Endothelial cell of umbilical vein (primary cell): ENCODE measurements at regions not wholly inside any gene's neighbourhood (a gene's known extent, or its start where the extent isn't known, plus 50 kb on each side); places are given as distances from the start of the nearest gene placed in this dataset.

ENCODE experiments used
- BruUV-seq: library from RNA; stranded (reverse); fragments of 400-500 nt; replicated peaks from 2 replicates; lab custom pipeline; 2021; lab: Mats Ljungman, UMichigan
- CTCF ChIA-PET: fragments of 300-600, 350-600 bp; sonication (Branson Sonifier 250); formaldehyde crosslinking; loops from one replicate; lab custom pipeline; 2021; ENCODE audit warnings: antibody characterized with exemption, inconsistent platforms; lab: Charles Lee
- POLR2A ChIA-PET: fragments of 300-600, 350-600 bp; sonication (Branson Sonifier 250); formaldehyde crosslinking; loops from one replicate; lab custom pipeline; 2021; ENCODE audit warnings: antibody characterized with exemption, inconsistent platforms; lab: Charles Lee
- DNase-seq: peaks from one replicate; pipeline ENCODE4 v3.0.0-alpha.2; 2011; ENCODE audit warnings: low read depth, low spot score
- FAIRE-seq: peaks from 2 replicates; lab custom pipeline; 2011; peaks lifted over from hg19 to GRCh38; lab: Jason Lieb, UNC
- H2AFZ ChIP-seq: 2 replicates; pipeline ENCODE4 v1.6.0; 2012; ENCODE audit warnings: low read depth, low read length, control low read depth, inconsistent platforms
- H3K27ac ChIP-seq: 2 replicates; pipeline ENCODE4 v1.5.1; 2011; ENCODE audit warnings: low read depth, mild to moderate bottlenecking, control low read depth, low read length, moderate library complexity; ENCODE audit not compliant: insufficient read depth
- H3K27me3 ChIP-seq, 2 experiments: 2 replicates each; pipeline versions ENCODE4 v1.6.0 to v1.6.1; 2011; ENCODE audit warnings: low read length in 2 of 2, mixed read lengths in 1 of 2; ENCODE audit not compliant: control insufficient read depth in 2 of 2, insufficient read depth in 2 of 2
- H3K36me3 ChIP-seq, 2 experiments: 2 replicates in 1 of 2; 3 replicates in 1 of 2; pipeline ENCODE4 v1.5.1; 2011; ENCODE audit warnings: low read length in 2 of 2, mild to moderate bottlenecking in 1 of 2, moderate library complexity in 1 of 2; ENCODE audit not compliant: control insufficient read depth in 2 of 2, insufficient read depth in 2 of 2; ENCODE audit errors: extremely low read depth in 1 of 2
- H3K4me1 ChIP-seq: 3 replicates; pipeline ENCODE4 v1.5.1; 2011; ENCODE audit warnings: mild to moderate bottlenecking, low read length; ENCODE audit not compliant: control insufficient read depth, insufficient read depth; ENCODE audit errors: extremely low read depth
- H3K4me2 ChIP-seq: 2 replicates; pipeline ENCODE4 v1.6.1; 2011; ENCODE audit warnings: low read length, control low read depth, mixed read lengths; ENCODE audit not compliant: insufficient read depth
- H3K4me3 ChIP-seq, 3 experiments: fragments of 200-600 bp in 1 of 3; sonication (generic), shearing (Covaris generic) in 1 of 3; replicated peaks in 1 of 3; 2 replicates each; pipeline ENCODE4 v1.5.1; 2011 to 2016; ENCODE audit warnings: control low read depth in 3 of 3, low read length in 3 of 3, mild to moderate bottlenecking in 2 of 3, inconsistent platforms in 1 of 3, low read depth in 1 of 3, moderate library complexity in 1 of 3; ENCODE audit not compliant: insufficient read depth in 1 of 3
- H3K79me2 ChIP-seq: 2 replicates; pipeline ENCODE4 v1.6.0; 2012; ENCODE audit warnings: low read length, inconsistent platforms; ENCODE audit not compliant: control insufficient read depth, insufficient read depth
- H3K9ac ChIP-seq: replicated peaks from 2 replicates; pipeline ENCODE3; 2011; ENCODE audit warnings: low read length, control low read depth; ENCODE audit not compliant: insufficient read depth; ENCODE audit errors: extremely low read depth
- H3K9me1 ChIP-seq: replicated peaks from 3 replicates; pipeline ENCODE4 v1.6.0; 2011; ENCODE audit warnings: mild to moderate bottlenecking, low read length; ENCODE audit not compliant: control insufficient read depth, insufficient read depth; ENCODE audit errors: extremely low read depth
- H3K9me3 ChIP-seq: replicated peaks from 2 replicates; pipeline ENCODE4 v1.5.1; 2012; ENCODE audit warnings: low read length, inconsistent platforms; ENCODE audit not compliant: control insufficient read depth, insufficient read depth
- H4K20me1 ChIP-seq: replicated peaks from 2 replicates; pipeline ENCODE3; 2011; ENCODE audit warnings: mild to moderate bottlenecking, low read length; ENCODE audit not compliant: control insufficient read depth, insufficient read depth; ENCODE audit errors: extremely low read depth
- CTCF ChIP-seq, 2 donors: IDR thresholded peaks; 1 replicate in 1 of 2; 2 replicates in 1 of 2; pipeline ENCODE4 v1.5.1; 2011; ENCODE audit warnings: low read length in 2 of 2, mild to moderate bottlenecking in 2 of 2, moderate library complexity in 2 of 2, control low read depth in 1 of 2, inconsistent platforms in 1 of 2, low read depth in 1 of 2; ENCODE audit not compliant: insufficient read depth in 1 of 2; ENCODE audit errors: extremely low read depth in 1 of 2
- EZH2 ChIP-seq: IDR thresholded peaks from 2 replicates; pipeline ENCODE4 v1.6.1; 2012; ENCODE audit warnings: borderline replicate concordance, low read depth, mild to moderate bottlenecking, moderate library complexity, low read length, inconsistent platforms; ENCODE audit not compliant: severe bottlenecking
- FOS ChIP-seq: IDR thresholded peaks from 2 replicates; pipeline ENCODE4 v1.6.1; 2011; ENCODE audit warnings: mild to moderate bottlenecking, low read length, moderate library complexity, borderline replicate concordance; ENCODE audit not compliant: insufficient read depth
- GATA2 ChIP-seq: IDR thresholded peaks from 2 replicates; pipeline ENCODE4 v1.7.0; 2011; ENCODE audit warnings: low read depth, mild to moderate bottlenecking, moderate library complexity, mixed read lengths, low read length; ENCODE audit not compliant: insufficient read length, insufficient read depth
- JUN ChIP-seq: IDR thresholded peaks from 2 replicates; pipeline ENCODE4 v1.6.1; 2011; ENCODE audit warnings: borderline replicate concordance, low read depth; ENCODE audit not compliant: insufficient read length, insufficient read depth
- MAX ChIP-seq: IDR thresholded peaks from 2 replicates; pipeline ENCODE4 v1.6.1; 2011; ENCODE audit not compliant: insufficient read depth, insufficient read length
- MYC ChIP-seq: IDR thresholded peaks from one replicate; pipeline ENCODE4 v1.6.1; 2011; ENCODE audit warnings: mild to moderate bottlenecking, low read depth, low read length
- POLR2A ChIP-seq: IDR thresholded peaks from 2 replicates; pipeline ENCODE4 v1.6.1; 2012; ENCODE audit warnings: low read depth, mild to moderate bottlenecking, control low read depth, low read length
- POLR2AphosphoS5 ChIP-seq: IDR thresholded peaks from 2 replicates; pipeline ENCODE4 v1.6.1; 2012; ENCODE audit warnings: low read depth, mild to moderate bottlenecking, control low read depth, low read length, moderate library complexity; ENCODE audit not compliant: insufficient read depth
- dilution Hi-C: fragments of 300-500 bp; cut with MboI; formaldehyde crosslinking; loops from one replicate; pipeline ENCODE4 v1.15.0; 2019; ENCODE audit warnings: low sequenced_read_pairs; ENCODE audit not compliant: extremely low pct_ligation_motif_present
- intact Hi-C: fragments of 100-400 bp; cut with micrococcal nuclease; formaldehyde crosslinking; loops from one replicate; pipeline ENCODE4 v1.10.0; 2022

- no peaks in the 10 kb centered on the region for H3K9me1 ChIP-seq
- ChIA-PET POLR2A (no interaction called here), CTCF (no interaction called here)
- H3K9me3 ChIP-seq = no peaks in the 10 kb centered on the region
- no peaks in the 10 kb centered on the region for H3K79me2 ChIP-seq
- no peak overlapping the region for H3K9ac ChIP-seq
- H3K27ac ChIP-seq = no peak overlapping the region
- no peaks in the 10 kb centered on the region for H4K20me1 ChIP-seq
- H3K36me3 ChIP-seq = no peaks in the 10 kb centered on the region
- BruUV-seq = no TSS peak
- no peak overlapping the region for H3K4me3 ChIP-seq
- DNase-seq (no peak), FAIRE-seq (no peak)
- dilution Hi-C loops = no loop called here
- TF ChIP-seq CTCF (IDR thresholded peaks at IDR 0.05; ENCODE audit: extremely low read depth in 1 of 2, insufficient read depth in 1 of 2, low read depth in 1 of 2, low read length in 2 of 2) (no peak), POLR2AphosphoS5 (no peak), MYC (no peak), MAX (no peak), GATA2 (no peak), POLR2A (no peak), EZH2 (no peak), FOS (no peak), JUN (no peak)
- no peak overlapping the region for H3K4me2 ChIP-seq
- H3K27me3 ChIP-seq = no peaks in the 10 kb centered on the region
- intact Hi-C loops = no loop called here
- no peak overlapping the region for H2AFZ ChIP-seq
- no peaks in the 10 kb centered on the region for H3K4me1 ChIP-seq
Observed at GRCh38 chr6:101120747-101121146, 239.6 kb upstream of the ASCC3 start.
